ENCODE measurements at regions not wholly inside any gene's neighbourhood (a gene's known extent, or its start where the extent isn't known, plus 50 kb on each side); places are given as distances from the start of the nearest gene placed in this dataset.

DNA sequence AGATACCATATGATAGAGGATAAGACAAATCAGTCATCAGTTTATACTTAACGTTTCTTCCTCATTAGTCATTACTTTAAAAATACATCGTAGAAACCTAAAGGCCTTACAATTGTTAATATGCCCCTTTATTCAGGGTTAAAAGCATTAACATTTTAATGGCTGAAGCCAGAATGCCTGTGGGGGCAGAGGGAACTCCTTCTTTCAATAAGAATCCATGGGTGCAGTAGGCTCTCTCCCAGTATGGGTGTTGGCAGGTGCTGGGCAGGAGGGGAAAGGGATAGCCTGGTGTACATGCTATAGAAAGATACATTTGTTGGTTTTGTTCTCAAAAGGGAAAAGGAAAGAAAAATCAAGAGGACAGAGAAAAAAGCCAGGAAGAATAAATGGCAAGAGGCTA, 1035.7 kb upstream of the POU3F3 start:
- H3K4me1 Mint-ChIP-seq (ENCODE audit: low read depth), result no peaks in the 10 kb centered on the region
- H3K4me3 Mint-ChIP-seq, result no peak overlapping the region
- no peak overlapping the region for H3K27ac Mint-ChIP-seq
- peaks cover 7% of the 10 kb centered on the region for H3K9me3 Mint-ChIP-seq
- no peak for DNase-seq (ENCODE audit: low spot score)
- intact Hi-C loops (cut with micrococcal nuclease), result no loop called here
- H3K27me3 Mint-ChIP-seq (ENCODE audit: insufficient read depth), result no peaks in the 10 kb centered on the region
- H3K36me3 Mint-ChIP-seq (ENCODE audit: low read depth), result no peaks in the 10 kb centered on the region

DNA sequence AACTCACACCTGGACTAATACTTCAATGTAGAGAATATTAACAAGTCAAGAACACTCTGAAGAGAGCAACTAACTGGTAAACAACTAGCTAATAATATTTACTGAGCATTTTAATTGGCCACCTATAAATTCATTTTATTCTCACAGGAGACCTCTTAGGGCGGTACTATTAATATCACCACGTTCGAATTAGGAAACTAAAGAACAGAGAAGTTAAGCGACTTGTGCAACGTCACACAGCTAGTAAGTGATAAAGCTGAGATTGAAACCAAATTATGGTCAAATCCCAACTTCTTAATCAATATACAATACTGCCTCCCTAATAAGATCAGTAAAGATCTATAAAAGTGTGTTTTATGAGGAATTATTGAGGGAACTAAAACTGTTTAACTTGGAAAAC, 1034.3 kb upstream of the POU3F3 start:
- Mint-ChIP-seq H3K9me3 (peaks cover 7% of the 10 kb centered on the region), H3K27me3 (ENCODE audit: insufficient read depth) (no peaks in the 10 kb centered on the region), H3K4me3 (no peak overlapping the region), H3K36me3 (ENCODE audit: low read depth) (no peaks in the 10 kb centered on the region), H3K4me1 (ENCODE audit: low read depth) (no peaks in the 10 kb centered on the region), H3K27ac (no peak overlapping the region)
- intact Hi-C loops (cut with micrococcal nuclease), result no loop called here
- DNase-seq (ENCODE audit: low spot score), result no peak

DNA sequence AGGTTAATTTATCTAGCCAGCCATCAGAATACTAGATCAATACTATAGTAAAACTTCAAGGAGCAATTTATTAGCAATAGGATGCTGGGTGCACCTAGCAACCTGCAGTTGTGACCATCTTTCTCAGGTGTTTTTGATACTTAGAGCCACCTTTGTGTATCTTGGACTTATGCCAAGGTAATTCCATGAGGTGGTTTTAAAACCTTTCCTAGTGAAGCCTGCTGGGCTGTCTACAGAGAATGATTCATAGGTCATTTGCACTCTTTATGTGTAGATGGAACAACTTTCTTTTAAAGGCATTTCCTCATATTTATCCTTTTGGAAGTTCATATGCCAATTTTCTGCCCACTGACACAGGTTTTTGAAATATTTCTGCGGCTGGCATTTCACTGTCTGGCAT, 1030.1 kb upstream of the POU3F3 start:
- Mint-ChIP-seq H3K36me3 (ENCODE audit: low read depth) (no peaks in the 10 kb centered on the region), H3K9me3 (peaks cover 11% of the 10 kb centered on the region), H3K4me3 (no peak overlapping the region), H3K27me3 (ENCODE audit: insufficient read depth) (no peaks in the 10 kb centered on the region), H3K4me1 (ENCODE audit: low read depth) (no peaks in the 10 kb centered on the region), H3K27ac (no peak overlapping the region)
- no peak for DNase-seq (ENCODE audit: low spot score)
- intact Hi-C loops (cut with micrococcal nuclease), result no loop called here

DNA sequence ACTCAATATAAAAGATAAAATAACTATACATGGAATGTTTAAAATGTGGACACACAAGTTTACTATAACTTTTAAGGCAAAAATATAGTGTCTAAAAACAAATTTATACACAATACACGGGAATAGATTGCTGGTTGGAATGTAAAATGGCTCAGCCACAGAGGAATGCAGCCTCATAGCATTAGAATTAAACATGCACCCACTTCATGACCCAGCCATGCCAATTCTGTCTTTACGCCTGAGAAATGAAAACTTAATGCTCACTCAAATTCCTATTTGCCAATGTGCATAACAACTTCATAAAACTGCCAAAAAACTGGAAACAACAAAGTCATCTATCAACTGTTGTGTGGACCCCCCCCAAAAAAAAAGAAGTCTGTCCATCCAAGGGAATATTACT, 1006.6 kb upstream of the POU3F3 start:
- Mint-ChIP-seq H3K4me3 (no peak overlapping the region), H3K4me1 (ENCODE audit: low read depth) (no peaks in the 10 kb centered on the region), H3K27ac (no peak overlapping the region), H3K36me3 (ENCODE audit: low read depth) (no peaks in the 10 kb centered on the region), H3K9me3 (peaks cover 9% of the 10 kb centered on the region), H3K27me3 (ENCODE audit: insufficient read depth) (no peaks in the 10 kb centered on the region)
- no peak for DNase-seq (ENCODE audit: low spot score)
- intact Hi-C loops (cut with micrococcal nuclease), result no loop called here

DNA sequence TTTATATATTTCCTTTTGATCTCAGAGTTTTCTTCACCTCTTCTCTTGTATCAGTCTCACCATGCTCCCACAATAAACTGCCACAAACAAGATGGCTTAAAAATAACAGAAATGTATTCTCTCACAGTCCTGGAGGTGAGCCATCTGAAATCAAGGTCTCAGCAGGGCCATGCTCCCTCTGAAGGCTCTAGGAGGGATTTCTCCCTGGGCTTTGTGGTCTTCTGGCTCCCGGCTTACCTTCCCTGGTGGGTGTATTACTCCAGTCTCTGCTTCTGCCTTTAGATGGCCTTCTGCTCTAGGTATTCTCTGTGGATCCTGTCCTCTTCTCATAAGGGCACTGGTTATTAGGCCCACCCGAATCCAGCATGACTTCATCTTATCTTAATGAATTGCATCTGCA, 994.7 kb upstream of the POU3F3 start:
- intact Hi-C loops (cut with micrococcal nuclease), result no loop called here
- no peaks in the 10 kb centered on the region for H3K4me1 Mint-ChIP-seq (ENCODE audit: low read depth)

DNA sequence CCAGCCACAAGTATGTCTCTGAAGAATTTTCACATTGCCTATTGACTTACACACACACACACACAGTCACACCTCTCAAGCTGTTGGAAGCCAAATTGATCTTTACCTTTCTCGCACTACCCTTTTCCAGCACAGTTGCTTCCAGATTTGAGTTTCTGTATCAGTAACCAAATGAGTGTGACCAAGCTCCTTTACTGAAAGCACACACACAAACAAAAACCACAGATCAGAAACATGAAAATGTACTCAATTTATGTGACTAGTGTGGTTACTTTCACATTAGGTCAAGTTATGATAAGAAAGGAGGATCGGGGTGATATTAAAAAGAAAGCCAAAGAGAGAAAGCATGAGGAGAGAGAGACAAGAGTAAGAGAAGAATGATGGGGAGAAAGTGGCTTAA, 993.9 kb upstream of the POU3F3 start:
- no peak for DNase-seq (ENCODE audit: low spot score)
- no peaks in the 10 kb centered on the region for H3K9me3 Mint-ChIP-seq
- intact Hi-C loops (cut with micrococcal nuclease), result no loop called here
- no peak overlapping the region for H3K4me3 Mint-ChIP-seq
- H3K4me1 Mint-ChIP-seq (ENCODE audit: low read depth), result no peaks in the 10 kb centered on the region
- H3K27me3 Mint-ChIP-seq (ENCODE audit: insufficient read depth), result no peaks in the 10 kb centered on the region
- no peaks in the 10 kb centered on the region for H3K36me3 Mint-ChIP-seq (ENCODE audit: low read depth)
- no peak overlapping the region for H3K27ac Mint-ChIP-seq

More for the DNA sequence above, 994.7 kb upstream of the POU3F3 start:
- H3K9me3 Mint-ChIP-seq, result no peaks in the 10 kb centered on the region
- no peak overlapping the region for H3K27ac Mint-ChIP-seq
- DNase-seq (ENCODE audit: low spot score), result no peak
- no peaks in the 10 kb centered on the region for H3K36me3 Mint-ChIP-seq (ENCODE audit: low read depth)
- no peak overlapping the region for H3K4me3 Mint-ChIP-seq
- no peaks in the 10 kb centered on the region for H3K27me3 Mint-ChIP-seq (ENCODE audit: insufficient read depth)

DNA sequence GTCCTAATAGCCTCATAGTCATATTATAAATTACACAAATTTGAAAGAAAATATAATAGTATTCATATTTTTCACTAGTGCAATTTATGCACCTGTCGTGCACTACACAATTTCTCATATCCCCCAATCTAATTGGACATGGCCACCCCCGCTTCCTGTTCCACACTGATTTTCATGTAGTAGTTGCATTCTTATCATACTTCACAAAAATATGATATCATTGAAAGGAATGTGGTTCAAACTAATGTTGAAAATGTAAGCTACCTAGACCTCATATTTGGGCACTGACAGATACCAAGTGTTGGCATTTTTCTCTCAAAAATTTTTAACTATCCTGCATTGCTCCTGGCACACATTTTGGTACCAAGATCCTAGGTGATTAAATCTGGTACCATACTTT, 985.5 kb upstream of the POU3F3 start:
- no peaks in the 10 kb centered on the region for H3K4me1 Mint-ChIP-seq (ENCODE audit: low read depth)
- H3K4me3 Mint-ChIP-seq, result no peak overlapping the region
- no peak for DNase-seq (ENCODE audit: low spot score)
- no peaks in the 10 kb centered on the region for H3K36me3 Mint-ChIP-seq (ENCODE audit: low read depth)
- no peaks in the 10 kb centered on the region for H3K27me3 Mint-ChIP-seq (ENCODE audit: insufficient read depth)
- no peak overlapping the region for H3K27ac Mint-ChIP-seq
- intact Hi-C loops (cut with micrococcal nuclease), result no loop called here
- no peaks in the 10 kb centered on the region for H3K9me3 Mint-ChIP-seq

DNA sequence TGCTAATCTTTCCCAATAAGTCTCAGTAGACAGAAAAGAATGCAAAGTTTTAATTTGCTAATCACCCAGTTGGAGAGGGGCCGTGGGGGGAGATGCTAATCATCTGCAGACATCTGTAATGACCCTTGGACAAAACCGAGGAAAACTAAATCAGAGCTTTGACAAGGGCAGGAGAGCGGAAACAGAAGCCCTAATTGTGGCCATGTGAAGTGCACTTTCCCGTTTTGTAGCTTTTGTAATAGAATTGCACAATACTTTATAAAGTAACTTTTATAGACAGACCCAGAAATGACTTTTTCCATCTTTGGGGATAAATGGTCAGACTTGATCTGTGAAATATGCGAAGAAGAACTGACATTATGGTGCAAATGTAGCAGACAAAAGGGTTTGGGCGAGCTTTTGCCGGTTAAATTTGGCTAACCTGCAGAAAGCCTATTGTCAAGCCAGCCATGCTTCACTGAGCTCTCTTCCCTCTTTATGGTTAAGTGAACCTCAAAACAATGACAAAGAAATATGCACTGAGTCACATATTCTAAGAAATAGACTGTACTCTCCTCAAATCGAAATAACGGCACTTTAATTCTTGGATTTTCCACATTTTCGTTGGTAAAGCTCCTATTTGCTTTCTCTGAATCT, 980.1 kb upstream of the POU3F3 start:
- intact Hi-C loops (cut with micrococcal nuclease), result no loop called here
- Mint-ChIP-seq H3K36me3 (ENCODE audit: low read depth) (no peaks in the 10 kb centered on the region), H3K27ac (no peak overlapping the region)

GRCh38 chr2:103875131-103875530, 978.8 kb upstream of the POU3F3 start:
- DNase-seq (ENCODE audit: low spot score), result no peak
- intact Hi-C loops (cut with micrococcal nuclease), result no loop called here
- no peaks in the 10 kb centered on the region for H3K36me3 Mint-ChIP-seq (ENCODE audit: low read depth)
- no peaks in the 10 kb centered on the region for H3K9me3 Mint-ChIP-seq
- no peak overlapping the region for H3K4me3 Mint-ChIP-seq
- H3K4me1 Mint-ChIP-seq (ENCODE audit: low read depth), result no peaks in the 10 kb centered on the region
- H3K27me3 Mint-ChIP-seq (ENCODE audit: insufficient read depth), result no peaks in the 10 kb centered on the region
- no peak overlapping the region for H3K27ac Mint-ChIP-seq

More for the DNA sequence above, 980.1 kb upstream of the POU3F3 start:
- H3K4me1 Mint-ChIP-seq (ENCODE audit: low read depth), result no peaks in the 10 kb centered on the region
- H3K9me3 Mint-ChIP-seq, result no peaks in the 10 kb centered on the region
- no peak overlapping the region for H3K4me3 Mint-ChIP-seq
- DNase-seq (ENCODE audit: low spot score), result no peak
- H3K27me3 Mint-ChIP-seq (ENCODE audit: insufficient read depth), result no peaks in the 10 kb centered on the region

- Mint-ChIP-seq H3K27ac (no peak overlapping the region), H3K4me3 (no peak overlapping the region), H3K9me3 (no peaks in the 10 kb centered on the region), H3K4me1 (ENCODE audit: low read depth) (no peaks in the 10 kb centered on the region), H3K27me3 (ENCODE audit: insufficient read depth) (no peaks in the 10 kb centered on the region), H3K36me3 (ENCODE audit: low read depth) (no peaks in the 10 kb centered on the region)
- no peak for DNase-seq (ENCODE audit: low spot score)
- intact Hi-C loops (cut with micrococcal nuclease), result no loop called here
These were observed 978.4 kb upstream of the POU3F3 start for GRCh38 chr2:103875531-103875930.

- Mint-ChIP-seq H3K36me3 (ENCODE audit: low read depth) (no peaks in the 10 kb centered on the region), H3K4me3 (no peak overlapping the region), H3K4me1 (ENCODE audit: low read depth) (no peaks in the 10 kb centered on the region), H3K9me3 (no peaks in the 10 kb centered on the region), H3K27me3 (ENCODE audit: insufficient read depth) (no peaks in the 10 kb centered on the region), H3K27ac (no peak overlapping the region)
- intact Hi-C loops (cut with micrococcal nuclease), result no loop called here
- DNase-seq (ENCODE audit: low spot score), result no peak
These were observed 977.3 kb upstream of the POU3F3 start for GRCh38 chr2:103876611-103877010.

- no peaks in the 10 kb centered on the region for H3K36me3 Mint-ChIP-seq (ENCODE audit: low read depth)
- DNase-seq (ENCODE audit: low spot score), result no peak
- intact Hi-C loops (cut with micrococcal nuclease), result no loop called here
- H3K27ac Mint-ChIP-seq, result no peak overlapping the region
- H3K9me3 Mint-ChIP-seq, result no peaks in the 10 kb centered on the region
- H3K4me1 Mint-ChIP-seq (ENCODE audit: low read depth), result no peaks in the 10 kb centered on the region
- H3K27me3 Mint-ChIP-seq (ENCODE audit: insufficient read depth), result no peaks in the 10 kb centered on the region
- no peak overlapping the region for H3K4me3 Mint-ChIP-seq
These were observed 974.8 kb upstream of the POU3F3 start for GRCh38 chr2:103879101-103879500.

GRCh38 chr2:103880081-103880834, 973.7 kb upstream of the POU3F3 start:
- intact Hi-C loops (cut with micrococcal nuclease), result no loop called here
- H3K4me1 Mint-ChIP-seq (ENCODE audit: low read depth), result no peaks in the 10 kb centered on the region

More at GRCh38 chr2:103880081-103880834, 973.7 kb upstream of the POU3F3 start:
- Mint-ChIP-seq H3K4me3 (no peak overlapping the region), H3K9me3 (no peaks in the 10 kb centered on the region), H3K36me3 (ENCODE audit: low read depth) (no peaks in the 10 kb centered on the region), H3K27me3 (ENCODE audit: insufficient read depth) (no peaks in the 10 kb centered on the region), H3K27ac (no peak overlapping the region)
- DNase-seq (ENCODE audit: low spot score), result no peak

All from activated T-helper 1 cell treated with anti-CD3 and anti-CD28 coated beads, Interleukin-12 subunit alpha, Interleukin-12 subunit beta, Interleukin-2, Interleukin-4 antibody, amounts not matched to agents 30 ng/mL and 10 ng/mL and 1 ng/mL, durations not matched to agents 14 hours and 24 hours and 36 hours (primary cell).